WTC11 (cell line): ENCODE measurements at regions not wholly inside any gene's neighbourhood (a gene's known extent, or its start where the extent isn't known, plus 50 kb on each side); places are given as distances from the start of the nearest gene placed in this dataset.

Experiments
- ATAC-seq: fragments of 200-7000 bp; cut with Tn5 transposase; 2 replicates; pipeline ENCODE4 v1.10.0; 2021; ENCODE audit warnings: mild to moderate bottlenecking, moderate library complexity
- CTCF ChIA-PET: fragments of 300-600 bp; sonication (Branson Sonifier 250); formaldehyde crosslinking; loops from one replicate; lab custom pipeline; 2021; ENCODE audit warnings: antibody characterized with exemption; lab: Charles Lee
- POLR2A ChIA-PET: fragments of 350-600 bp; sonication (Branson Sonifier 250); formaldehyde crosslinking; loops from one replicate; lab custom pipeline; 2021; ENCODE audit warnings: antibody characterized with exemption; lab: Charles Lee
- DNase-seq: peaks from one replicate; pipeline ENCODE4 v3.0.0; 2021; ENCODE audit warnings: low spot score
- H3K27ac Mint-ChIP-seq: 2 replicates; pipeline ENCODE4 v1.8.0; 2021; ENCODE audit warnings: mixed read lengths
- H3K27me3 Mint-ChIP-seq: 2 replicates; pipeline ENCODE4 v1.8.0; 2021; ENCODE audit warnings: low read depth, mild to moderate bottlenecking, moderate library complexity, mixed read lengths
- H3K36me3 Mint-ChIP-seq: 2 replicates; pipeline ENCODE4 v1.8.0; 2021; ENCODE audit warnings: mixed read lengths
- H3K4me1 Mint-ChIP-seq: 2 replicates; pipeline ENCODE4 v1.8.0; 2022; ENCODE audit warnings: mixed read lengths
- H3K4me3 Mint-ChIP-seq: 2 replicates; pipeline ENCODE4 v1.8.0; 2021; ENCODE audit warnings: mild to moderate bottlenecking, moderate library complexity, mixed read lengths
- H3K9me3 Mint-ChIP-seq: 2 replicates; pipeline ENCODE4 v1.8.0; 2021; ENCODE audit warnings: mixed read lengths
- FOXP1 ChIP-seq: sonication (generic); formaldehyde crosslinking; IDR thresholded peaks from 2 replicates; pipeline ENCODE4 v1.8.0; 2022; ENCODE audit warnings: missing genetic modification reagents, mild to moderate bottlenecking, moderate library complexity, borderline replicate concordance
- JUN ChIP-seq: sonication (generic); formaldehyde crosslinking; IDR thresholded peaks from 2 replicates; pipeline ENCODE4 v1.8.0; 2023; ENCODE audit warnings: mild to moderate bottlenecking, missing genetic modification reagents
- NR1H2 ChIP-seq: sonication (generic); formaldehyde crosslinking; IDR thresholded peaks from 2 replicates; pipeline ENCODE4 v1.9.0; 2021; ENCODE audit warnings: mild to moderate bottlenecking, moderate library complexity, missing genetic modification reagents
- OVOL2 ChIP-seq: fragments of 250-450 bp; sonication (Bioruptor Pico); IDR thresholded peaks from 2 replicates; pipeline ENCODE4 v1.9.0; 2021; ENCODE audit warnings: mild to moderate bottlenecking, borderline replicate concordance
- TF ChIP-seq, protein P1 (sequence below): sonication (generic); formaldehyde crosslinking; conservative IDR thresholded peaks from 2 replicates; pipeline ENCODE4 v1.8.1; 2023; ENCODE audit warnings: mild to moderate bottlenecking, low read depth, missing genetic modification reagents, moderate library complexity
- TF ChIP-seq, protein P2 (sequence below): sonication (generic); formaldehyde crosslinking; IDR thresholded peaks from 2 replicates; pipeline ENCODE4 v1.8.0; 2023; ENCODE audit warnings: missing genetic modification reagents, mild to moderate bottlenecking, borderline replicate concordance
- TF ChIP-seq, protein P3 (sequence below): fragments of 250-450 bp; sonication (Bioruptor Pico); conservative IDR thresholded peaks from 2 replicates; pipeline ENCODE4 v1.9.0; 2021; ENCODE audit warnings: mild to moderate bottlenecking
- TF ChIP-seq, protein P4 (sequence below): sonication (generic); formaldehyde crosslinking; IDR thresholded peaks from 2 replicates; pipeline ENCODE4 v1.8.1; 2023; ENCODE audit warnings: mild to moderate bottlenecking, missing genetic modification reagents, moderate library complexity
- TF ChIP-seq, protein P5 (sequence below): sonication (generic); formaldehyde crosslinking; IDR thresholded peaks from 2 replicates; pipeline ENCODE4 v1.8.1; 2022; ENCODE audit warnings: low read depth, mild to moderate bottlenecking, moderate library complexity, missing genetic modification reagents, borderline replicate concordance
- TF ChIP-seq, protein P6 (sequence below): sonication (generic); formaldehyde crosslinking; IDR thresholded peaks from 2 replicates; pipeline ENCODE4 v1.8.1; 2022; ENCODE audit warnings: missing genetic modification reagents, borderline replicate concordance
- TF ChIP-seq, protein P7 (sequence below): sonication (generic); formaldehyde crosslinking; IDR thresholded peaks from 2 replicates; pipeline ENCODE4 v1.8.0; 2022; ENCODE audit warnings: missing genetic modification reagents

DNA sequence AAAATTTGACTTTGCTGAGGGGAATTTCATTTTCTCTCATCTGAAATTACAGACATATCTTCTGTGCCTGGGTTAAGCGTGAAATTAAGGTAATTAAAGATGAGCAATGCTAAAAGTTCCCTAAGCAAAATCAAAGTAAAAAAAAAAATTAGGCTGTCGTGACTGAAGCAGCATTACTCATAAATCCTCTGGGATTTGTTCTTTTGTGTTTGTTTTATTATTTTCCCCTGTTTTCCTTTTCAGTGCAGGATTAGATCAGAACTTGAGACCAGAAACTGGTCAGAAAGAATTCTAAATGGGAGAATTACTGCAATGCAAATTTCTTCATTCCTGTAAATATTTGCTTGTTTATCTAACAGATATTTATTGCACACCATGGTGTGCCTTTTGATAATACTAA is 141.4 kb upstream of the BET1 start:
- Mint-ChIP-seq H3K9me3 (no peaks in the 10 kb centered on the region), H3K27ac (no peak overlapping the region), H3K4me3 (no peak overlapping the region), H3K27me3 (peaks cover 10% of the 10 kb centered on the region; the same call in 1 of the 2 replicates), H3K36me3 (no peaks in the 10 kb centered on the region), H3K4me1 (peaks cover 11% of the 10 kb centered on the region)
- ChIA-PET CTCF (no interaction called here), POLR2A (no interaction called here)
- DNase-seq (no peak), ATAC-seq (no peak)
- TF ChIP-seq, protein P1, sequence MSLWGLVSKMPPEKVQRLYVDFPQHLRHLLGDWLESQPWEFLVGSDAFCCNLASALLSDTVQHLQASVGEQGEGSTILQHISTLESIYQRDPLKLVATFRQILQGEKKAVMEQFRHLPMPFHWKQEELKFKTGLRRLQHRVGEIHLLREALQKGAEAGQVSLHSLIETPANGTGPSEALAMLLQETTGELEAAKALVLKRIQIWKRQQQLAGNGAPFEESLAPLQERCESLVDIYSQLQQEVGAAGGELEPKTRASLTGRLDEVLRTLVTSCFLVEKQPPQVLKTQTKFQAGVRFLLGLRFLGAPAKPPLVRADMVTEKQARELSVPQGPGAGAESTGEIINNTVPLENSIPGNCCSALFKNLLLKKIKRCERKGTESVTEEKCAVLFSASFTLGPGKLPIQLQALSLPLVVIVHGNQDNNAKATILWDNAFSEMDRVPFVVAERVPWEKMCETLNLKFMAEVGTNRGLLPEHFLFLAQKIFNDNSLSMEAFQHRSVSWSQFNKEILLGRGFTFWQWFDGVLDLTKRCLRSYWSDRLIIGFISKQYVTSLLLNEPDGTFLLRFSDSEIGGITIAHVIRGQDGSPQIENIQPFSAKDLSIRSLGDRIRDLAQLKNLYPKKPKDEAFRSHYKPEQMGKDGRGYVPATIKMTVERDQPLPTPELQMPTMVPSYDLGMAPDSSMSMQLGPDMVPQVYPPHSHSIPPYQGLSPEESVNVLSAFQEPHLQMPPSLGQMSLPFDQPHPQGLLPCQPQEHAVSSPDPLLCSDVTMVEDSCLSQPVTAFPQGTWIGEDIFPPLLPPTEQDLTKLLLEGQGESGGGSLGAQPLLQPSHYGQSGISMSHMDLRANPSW (CRISPR knock-in tag) = no peak
- TF ChIP-seq, protein P2, sequence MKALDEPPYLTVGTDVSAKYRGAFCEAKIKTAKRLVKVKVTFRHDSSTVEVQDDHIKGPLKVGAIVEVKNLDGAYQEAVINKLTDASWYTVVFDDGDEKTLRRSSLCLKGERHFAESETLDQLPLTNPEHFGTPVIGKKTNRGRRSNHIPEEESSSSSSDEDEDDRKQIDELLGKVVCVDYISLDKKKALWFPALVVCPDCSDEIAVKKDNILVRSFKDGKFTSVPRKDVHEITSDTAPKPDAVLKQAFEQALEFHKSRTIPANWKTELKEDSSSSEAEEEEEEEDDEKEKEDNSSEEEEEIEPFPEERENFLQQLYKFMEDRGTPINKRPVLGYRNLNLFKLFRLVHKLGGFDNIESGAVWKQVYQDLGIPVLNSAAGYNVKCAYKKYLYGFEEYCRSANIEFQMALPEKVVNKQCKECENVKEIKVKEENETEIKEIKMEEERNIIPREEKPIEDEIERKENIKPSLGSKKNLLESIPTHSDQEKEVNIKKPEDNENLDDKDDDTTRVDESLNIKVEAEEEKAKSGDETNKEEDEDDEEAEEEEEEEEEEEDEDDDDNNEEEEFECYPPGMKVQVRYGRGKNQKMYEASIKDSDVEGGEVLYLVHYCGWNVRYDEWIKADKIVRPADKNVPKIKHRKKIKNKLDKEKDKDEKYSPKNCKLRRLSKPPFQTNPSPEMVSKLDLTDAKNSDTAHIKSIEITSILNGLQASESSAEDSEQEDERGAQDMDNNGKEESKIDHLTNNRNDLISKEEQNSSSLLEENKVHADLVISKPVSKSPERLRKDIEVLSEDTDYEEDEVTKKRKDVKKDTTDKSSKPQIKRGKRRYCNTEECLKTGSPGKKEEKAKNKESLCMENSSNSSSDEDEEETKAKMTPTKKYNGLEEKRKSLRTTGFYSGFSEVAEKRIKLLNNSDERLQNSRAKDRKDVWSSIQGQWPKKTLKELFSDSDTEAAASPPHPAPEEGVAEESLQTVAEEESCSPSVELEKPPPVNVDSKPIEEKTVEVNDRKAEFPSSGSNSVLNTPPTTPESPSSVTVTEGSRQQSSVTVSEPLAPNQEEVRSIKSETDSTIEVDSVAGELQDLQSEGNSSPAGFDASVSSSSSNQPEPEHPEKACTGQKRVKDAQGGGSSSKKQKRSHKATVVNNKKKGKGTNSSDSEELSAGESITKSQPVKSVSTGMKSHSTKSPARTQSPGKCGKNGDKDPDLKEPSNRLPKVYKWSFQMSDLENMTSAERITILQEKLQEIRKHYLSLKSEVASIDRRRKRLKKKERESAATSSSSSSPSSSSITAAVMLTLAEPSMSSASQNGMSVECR = no peak
- TF ChIP-seq, protein P3, sequence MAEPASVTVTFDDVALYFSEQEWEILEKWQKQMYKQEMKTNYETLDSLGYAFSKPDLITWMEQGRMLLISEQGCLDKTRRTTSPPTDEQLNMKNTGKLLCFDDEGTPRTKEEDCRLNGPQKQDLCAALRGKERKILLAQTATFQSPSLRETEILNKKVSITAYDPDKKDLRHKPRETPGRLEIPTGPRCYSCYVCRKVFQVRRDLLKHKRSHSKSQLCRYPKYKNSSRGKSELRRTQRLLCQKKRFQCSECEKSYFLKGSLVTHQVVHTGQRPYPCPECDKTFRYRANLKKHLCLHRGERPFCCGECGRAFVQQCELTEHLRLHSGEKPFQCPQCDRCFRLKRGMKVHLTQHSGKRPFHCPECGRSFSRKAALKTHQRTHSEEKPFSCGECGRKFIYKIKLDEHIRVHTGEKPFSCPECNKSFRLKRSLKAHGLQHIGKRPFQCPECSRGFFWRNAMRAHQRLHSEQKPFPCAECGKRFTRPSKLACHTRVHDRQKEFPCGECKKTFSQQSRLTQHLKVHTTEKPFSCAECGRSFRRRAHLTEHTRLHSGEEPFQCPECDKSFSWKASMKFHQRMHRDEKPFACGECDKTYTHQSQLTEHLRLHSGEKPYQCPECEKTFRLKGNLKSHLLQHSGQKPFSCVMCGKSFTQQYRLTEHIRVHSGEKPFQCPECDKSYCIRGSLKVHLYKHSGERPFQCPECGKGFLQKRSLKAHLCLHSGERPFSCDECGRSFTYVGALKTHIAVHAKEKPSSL = no peak
- TF ChIP-seq JUN (CRISPR knock-in tag) (no peak), FOXP1 (no peak)
- TF ChIP-seq, protein P4, sequence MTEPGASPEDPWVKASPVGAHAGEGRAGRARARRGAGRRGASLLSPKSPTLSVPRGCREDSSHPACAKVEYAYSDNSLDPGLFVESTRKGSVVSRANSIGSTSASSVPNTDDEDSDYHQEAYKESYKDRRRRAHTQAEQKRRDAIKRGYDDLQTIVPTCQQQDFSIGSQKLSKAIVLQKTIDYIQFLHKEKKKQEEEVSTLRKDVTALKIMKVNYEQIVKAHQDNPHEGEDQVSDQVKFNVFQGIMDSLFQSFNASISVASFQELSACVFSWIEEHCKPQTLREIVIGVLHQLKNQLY (CRISPR knock-in tag) = no peak

DNA sequence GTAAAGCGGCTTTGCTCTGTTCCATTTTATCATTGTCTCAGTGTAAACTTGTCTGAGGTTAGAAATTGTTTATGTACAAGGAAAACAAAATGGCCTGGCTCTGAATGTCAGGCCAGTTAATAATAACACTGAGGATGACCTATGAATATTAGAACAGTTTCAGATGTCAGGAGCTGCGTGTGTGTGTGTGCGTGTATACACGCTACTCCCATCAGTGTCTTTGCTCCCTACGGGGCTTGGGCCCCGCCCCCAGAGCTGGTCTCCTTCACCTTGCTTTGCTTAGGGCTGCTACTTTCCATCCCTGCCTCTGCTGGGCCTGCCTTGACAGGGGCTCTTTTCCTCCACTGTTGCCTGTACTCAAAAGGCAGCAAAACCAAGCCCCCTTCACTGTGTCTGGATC is 142.3 kb upstream of the BET1 start:
- CTCF ChIA-PET = no interaction called here

More for the DNA sequence above, 142.3 kb upstream of the BET1 start:
- POLR2A ChIA-PET = no interaction called here
- peaks cover 6% of the 10 kb centered on the region for H3K4me1 Mint-ChIP-seq
- no peaks in the 10 kb centered on the region for H3K9me3 Mint-ChIP-seq
- TF ChIP-seq NR1H2 (CRISPR knock-in tag) (no peak), OVOL2 (CRISPR knock-in tag) (no peak)
- TF ChIP-seq, protein P5, sequence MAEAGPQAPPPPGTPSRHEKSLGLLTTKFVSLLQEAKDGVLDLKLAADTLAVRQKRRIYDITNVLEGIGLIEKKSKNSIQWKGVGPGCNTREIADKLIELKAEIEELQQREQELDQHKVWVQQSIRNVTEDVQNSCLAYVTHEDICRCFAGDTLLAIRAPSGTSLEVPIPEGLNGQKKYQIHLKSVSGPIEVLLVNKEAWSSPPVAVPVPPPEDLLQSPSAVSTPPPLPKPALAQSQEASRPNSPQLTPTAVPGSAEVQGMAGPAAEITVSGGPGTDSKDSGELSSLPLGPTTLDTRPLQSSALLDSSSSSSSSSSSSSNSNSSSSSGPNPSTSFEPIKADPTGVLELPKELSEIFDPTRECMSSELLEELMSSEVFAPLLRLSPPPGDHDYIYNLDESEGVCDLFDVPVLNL = no peak
- TF ChIP-seq, protein P6, sequence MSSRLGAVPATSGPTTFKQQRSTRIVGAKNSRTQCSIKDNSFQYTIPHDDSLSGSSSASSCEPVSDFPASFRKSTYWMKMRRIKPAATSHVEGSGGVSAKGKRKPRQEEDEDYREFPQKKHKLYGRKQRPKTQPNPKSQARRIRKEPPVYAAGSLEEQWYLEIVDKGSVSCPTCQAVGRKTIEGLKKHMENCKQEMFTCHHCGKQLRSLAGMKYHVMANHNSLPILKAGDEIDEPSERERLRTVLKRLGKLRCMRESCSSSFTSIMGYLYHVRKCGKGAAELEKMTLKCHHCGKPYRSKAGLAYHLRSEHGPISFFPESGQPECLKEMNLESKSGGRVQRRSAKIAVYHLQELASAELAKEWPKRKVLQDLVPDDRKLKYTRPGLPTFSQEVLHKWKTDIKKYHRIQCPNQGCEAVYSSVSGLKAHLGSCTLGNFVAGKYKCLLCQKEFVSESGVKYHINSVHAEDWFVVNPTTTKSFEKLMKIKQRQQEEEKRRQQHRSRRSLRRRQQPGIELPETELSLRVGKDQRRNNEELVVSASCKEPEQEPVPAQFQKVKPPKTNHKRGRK (CRISPR knock-in tag) = no peak
- TF ChIP-seq, protein P7, sequence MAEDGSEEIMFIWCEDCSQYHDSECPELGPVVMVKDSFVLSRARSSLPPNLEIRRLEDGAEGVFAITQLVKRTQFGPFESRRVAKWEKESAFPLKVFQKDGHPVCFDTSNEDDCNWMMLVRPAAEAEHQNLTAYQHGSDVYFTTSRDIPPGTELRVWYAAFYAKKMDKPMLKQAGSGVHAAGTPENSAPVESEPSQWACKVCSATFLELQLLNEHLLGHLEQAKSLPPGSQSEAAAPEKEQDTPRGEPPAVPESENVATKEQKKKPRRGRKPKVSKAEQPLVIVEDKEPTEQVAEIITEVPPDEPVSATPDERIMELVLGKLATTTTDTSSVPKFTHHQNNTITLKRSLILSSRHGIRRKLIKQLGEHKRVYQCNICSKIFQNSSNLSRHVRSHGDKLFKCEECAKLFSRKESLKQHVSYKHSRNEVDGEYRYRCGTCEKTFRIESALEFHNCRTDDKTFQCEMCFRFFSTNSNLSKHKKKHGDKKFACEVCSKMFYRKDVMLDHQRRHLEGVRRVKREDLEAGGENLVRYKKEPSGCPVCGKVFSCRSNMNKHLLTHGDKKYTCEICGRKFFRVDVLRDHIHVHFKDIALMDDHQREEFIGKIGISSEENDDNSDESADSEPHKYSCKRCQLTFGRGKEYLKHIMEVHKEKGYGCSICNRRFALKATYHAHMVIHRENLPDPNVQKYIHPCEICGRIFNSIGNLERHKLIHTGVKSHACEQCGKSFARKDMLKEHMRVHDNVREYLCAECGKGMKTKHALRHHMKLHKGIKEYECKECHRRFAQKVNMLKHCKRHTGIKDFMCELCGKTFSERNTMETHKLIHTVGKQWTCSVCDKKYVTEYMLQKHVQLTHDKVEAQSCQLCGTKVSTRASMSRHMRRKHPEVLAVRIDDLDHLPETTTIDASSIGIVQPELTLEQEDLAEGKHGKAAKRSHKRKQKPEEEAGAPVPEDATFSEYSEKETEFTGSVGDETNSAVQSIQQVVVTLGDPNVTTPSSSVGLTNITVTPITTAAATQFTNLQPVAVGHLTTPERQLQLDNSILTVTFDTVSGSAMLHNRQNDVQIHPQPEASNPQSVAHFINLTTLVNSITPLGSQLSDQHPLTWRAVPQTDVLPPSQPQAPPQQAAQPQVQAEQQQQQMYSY (CRISPR knock-in tag) = no peak
- ATAC-seq (peak; percentile 77), DNase-seq (peak; percentile 13)
- H3K36me3 Mint-ChIP-seq = no peaks in the 10 kb centered on the region
- H3K4me3 Mint-ChIP-seq = no peak overlapping the region
- no peak overlapping the region for H3K27ac Mint-ChIP-seq
- H3K27me3 Mint-ChIP-seq = peaks cover 10% of the 10 kb centered on the region; the same call in 1 of the 2 replicates
